GM21737 (cell line): ENCODE measurements at regions not wholly inside any gene's neighbourhood (a gene's known extent, or its start where the extent isn't known, plus 50 kb on each side); places are given as distances from the start of the nearest gene placed in this dataset.

ENCODE experiments used
- ATAC-seq: cut with Tn5 transposase; IDR thresholded peaks from one replicate; pipeline ENCODE4 v1.9.1; 2021; ENCODE audit warnings: mild to moderate bottlenecking, moderate library complexity; ENCODE audit not compliant: unreplicated experiment

- ATAC-seq = no peak
Observed at GRCh38 chr3:75985432-75985831, 200.1 kb upstream of the ZNF717 start.

DNA sequence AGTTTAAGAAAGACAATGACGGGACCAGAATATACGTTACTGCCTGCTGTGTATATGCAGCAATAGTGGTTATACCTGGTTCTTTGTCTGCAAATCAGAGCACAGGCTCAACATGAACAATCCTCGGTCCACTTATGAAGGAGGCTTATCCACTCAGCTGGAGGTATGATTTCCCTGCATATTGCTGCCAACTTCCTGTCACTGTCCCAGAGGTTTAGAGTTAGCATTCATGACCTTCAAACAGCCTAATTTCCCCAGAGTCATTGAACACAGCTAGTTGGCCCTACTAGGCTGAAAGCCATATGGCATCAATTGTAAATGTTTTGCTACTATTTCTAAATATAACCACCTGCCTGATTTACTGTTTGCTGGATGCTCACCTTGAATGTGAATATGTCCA, 224.9 kb upstream of the ZNF717 start:
- ATAC-seq = no peak

GRCh38 chr3:76011121-76011520, 225.8 kb upstream of the ZNF717 start:
- ATAC-seq = no peak

DNA sequence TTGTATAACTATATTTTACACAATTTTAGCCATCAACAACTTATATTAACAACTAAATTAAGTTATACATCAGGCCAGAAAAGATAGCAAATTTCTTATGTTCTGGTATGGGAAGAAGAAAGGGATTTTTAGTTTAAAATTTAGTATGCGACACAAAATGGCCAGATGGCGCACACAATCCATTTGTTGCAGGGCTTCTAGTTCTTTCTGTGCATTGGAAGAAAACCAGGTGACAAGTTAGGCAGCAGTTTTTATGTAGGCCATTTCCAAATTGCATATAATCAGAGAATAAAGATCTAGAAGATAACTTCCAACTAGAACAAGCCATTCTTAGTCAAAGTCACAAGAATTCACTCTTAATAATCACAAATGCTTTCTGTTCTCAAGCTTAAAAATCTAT, 230.1 kb upstream of the ZNF717 start:
- ATAC-seq = no peak

DNA sequence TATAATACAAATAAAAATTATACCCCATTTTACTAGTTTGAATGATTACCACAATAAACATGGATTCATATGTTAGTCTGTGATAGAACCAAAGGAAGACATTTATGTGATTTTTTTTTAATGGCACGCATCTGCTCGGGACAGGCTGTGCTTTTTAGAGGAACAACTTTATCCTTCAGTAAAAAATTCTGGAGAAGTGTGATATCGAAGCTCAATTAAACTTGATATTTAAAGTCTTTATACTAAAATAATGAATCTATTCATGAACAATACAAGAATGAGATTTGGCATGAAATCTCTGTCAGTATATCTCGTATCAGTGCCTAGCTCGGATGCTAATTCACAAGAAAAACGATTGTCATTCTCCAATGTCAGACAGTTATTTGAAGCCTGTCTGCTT, 230.8 kb upstream of the ZNF717 start:
- no peak for ATAC-seq

DNA sequence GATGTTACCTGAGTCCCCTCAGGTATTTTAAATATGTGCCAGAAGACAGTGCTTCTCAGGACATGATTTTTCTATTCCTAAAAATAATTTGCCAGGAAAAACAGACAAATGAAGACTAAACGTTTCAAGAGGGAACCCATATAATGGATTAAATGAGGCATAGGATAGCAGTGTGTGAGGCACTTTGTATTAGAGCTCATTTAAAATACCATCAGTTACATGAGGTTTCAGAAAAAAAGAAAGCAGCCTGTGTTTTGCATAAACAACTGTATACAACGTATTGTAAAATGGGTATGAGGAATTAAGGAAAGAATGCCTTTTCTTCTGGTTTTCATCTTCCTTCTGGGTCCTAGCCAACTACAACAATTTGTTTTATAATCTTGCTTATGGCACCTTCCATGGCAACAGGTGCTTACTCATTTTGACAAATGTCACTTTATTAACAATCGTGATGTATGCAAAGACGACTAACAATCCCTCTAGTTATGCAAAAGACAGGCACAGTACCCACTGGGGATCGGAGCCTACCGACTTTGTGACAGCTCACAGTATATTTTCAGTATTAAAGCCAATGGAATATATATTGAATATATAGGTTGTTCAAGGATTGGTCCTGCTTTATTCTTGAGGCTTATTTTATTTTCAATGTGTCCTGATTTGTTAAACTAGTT, 231.6 kb upstream of the ZNF717 start:
- ATAC-seq = no peak

- ATAC-seq = no peak
Observed at GRCh38 chr3:76021376-76021775, 236.0 kb upstream of the ZNF717 start.

DNA sequence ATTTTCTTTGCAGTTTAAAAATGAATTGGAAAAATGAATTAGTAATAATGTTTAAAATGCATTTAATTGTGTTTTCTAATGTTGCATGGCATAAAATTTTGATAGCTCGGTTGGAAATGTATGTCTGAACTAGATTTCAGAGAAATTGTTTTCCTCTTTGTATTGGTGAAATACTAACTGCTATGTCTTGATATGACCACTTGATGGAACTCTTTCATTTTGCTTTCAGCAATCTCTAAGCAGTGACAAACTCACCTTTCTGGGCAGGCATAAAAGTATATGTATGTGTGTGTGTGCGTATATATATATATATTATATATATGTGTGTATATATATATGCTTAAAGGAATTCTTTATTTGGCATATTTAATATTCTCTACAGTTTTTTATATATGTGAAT, 239.3 kb upstream of the ZNF717 start:
- ATAC-seq = no peak

- no peak for ATAC-seq
Observed at GRCh38 chr3:76025561-76025960, 240.2 kb upstream of the ZNF717 start.

- ATAC-seq = no peak
Observed at GRCh38 chr3:76026379-76026778, 241.0 kb upstream of the ZNF717 start.

- no peak for ATAC-seq
Observed at GRCh38 chr3:76028774-76029173, 243.4 kb upstream of the ZNF717 start.

DNA sequence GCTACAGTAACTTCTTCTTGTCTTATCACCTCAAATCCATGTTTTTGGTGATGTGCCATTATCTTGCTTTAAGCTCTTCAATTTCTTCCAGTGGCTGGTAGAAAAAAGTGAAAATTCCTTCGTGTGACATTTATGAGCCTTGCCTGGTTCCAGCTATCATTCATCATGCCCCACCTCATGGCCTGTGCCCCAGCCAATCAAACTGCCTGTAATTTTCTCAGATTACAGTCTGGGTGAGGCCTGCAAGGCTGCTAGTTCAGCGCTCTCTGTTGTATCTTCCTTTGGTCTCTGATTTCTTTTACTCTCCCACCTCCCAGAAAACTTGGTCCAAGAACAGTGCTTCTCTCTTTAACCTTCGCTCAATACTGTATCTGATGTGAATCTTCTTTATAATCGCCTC, 249.3 kb upstream of the ZNF717 start:
- ATAC-seq = no peak

DNA sequence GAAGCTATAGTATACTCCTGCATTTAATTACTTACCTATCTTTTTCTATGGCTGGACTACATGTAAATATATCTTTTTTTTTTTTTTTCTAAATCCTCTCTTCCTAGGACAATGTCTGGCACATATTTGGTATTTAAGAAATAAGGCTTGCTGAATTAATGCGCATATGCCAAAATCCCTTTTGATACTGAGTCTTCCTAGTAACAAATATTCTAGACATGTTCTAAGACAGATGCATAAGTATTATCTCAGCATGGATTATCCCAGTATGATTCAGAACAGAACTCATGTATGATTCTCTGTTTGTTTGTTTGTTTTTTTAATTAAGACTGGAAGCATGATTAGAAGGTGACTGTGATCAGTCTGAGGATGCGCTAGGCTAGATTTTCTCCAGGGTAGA, 249.8 kb upstream of the ZNF717 start:
- ATAC-seq = no peak

DNA sequence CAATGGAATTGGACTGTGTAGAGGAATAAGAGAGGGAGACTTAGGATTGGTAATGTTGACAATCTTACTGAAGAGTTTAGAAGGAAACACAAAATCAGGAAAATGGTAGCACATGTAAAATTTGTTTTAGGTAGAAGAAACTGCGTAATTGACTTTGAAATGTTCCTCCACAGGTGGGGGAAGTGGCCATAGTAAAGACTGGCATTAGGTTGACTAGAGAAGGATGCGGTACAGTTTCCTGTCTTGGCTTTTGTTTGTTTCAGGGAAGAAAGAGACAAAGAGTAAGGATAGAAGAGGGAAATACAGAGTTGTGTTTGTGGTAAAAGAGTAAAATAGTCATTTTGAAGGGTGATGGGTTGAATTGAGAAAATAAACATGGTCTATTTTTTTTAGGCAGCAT, 253.6 kb upstream of the ZNF717 start:
- ATAC-seq = no peak

- ATAC-seq = no peak
Observed at GRCh38 chr3:76039431-76039830, 254.1 kb upstream of the ZNF717 start.

GRCh38 chr3:76040946-76041345, 255.6 kb upstream of the ZNF717 start:
- no peak for ATAC-seq

GRCh38 chr3:76043746-76044145, 258.4 kb upstream of the ZNF717 start:
- no peak for ATAC-seq

DNA sequence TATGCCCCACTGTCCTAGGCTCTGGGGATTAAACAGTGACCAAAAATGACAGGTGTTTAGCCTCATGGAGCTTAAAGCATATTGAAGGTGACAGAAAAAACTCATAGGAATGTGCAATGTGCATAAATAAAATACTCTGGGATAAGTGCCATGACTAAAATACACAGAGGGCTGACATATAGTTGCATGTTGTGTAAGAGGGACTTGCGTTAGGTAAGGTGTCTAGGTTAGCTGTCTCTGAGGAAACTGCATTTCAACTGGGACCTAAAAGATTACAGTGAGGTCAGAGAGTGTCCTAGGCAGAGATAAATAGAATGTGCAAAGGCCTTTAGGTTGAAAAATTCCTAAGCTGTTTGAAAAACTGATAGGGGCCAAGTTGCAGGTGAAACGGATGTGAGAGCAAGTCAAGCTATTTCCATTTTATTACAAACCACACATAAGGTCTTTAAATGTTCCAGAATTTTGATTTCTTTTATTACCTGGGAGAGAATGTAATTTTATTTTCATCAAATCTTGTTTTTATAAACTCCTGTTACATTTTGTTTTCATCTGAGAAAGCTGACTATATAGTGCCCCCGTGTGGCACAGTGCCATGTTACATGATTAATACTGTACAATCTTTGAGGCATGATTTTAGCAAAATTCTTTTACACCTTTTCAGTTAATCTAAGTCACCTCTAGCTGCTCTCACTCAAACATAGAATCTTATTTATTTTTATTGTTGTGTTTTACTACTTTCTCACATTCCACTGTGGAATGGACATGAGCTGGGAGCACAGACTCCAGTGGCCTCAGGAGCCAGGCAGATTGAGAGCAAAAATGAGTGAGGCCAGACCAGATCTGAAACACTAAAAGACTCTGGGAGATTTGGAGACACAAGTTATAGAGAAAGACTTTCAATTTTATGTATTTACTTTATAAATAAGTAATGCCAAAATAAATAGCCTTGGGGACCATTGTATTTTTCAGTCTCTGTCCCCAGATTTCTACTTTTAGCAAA, 259.6 kb upstream of the ZNF717 start:
- no peak for ATAC-seq

DNA sequence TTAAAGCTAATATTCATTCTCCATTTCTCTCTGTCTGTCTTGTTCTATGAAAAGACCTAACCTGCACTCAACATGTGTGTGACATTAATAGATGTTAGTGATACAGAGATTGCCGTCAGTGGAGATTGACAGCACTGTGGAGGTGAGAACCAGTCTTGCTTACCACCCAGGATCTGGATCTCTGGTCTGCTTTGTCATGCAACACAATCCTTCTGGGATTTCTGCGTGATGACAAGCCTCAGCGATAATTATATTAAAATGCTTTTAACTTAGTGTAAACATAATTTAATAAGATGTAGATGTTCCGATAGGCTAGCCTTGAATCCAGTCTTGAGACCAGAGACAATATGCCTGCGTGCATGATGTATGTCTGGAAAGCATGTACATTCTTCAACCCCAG, 262.0 kb upstream of the ZNF717 start:
- ATAC-seq = no peak

GRCh38 chr3:76049776-76050175, 264.4 kb upstream of the ZNF717 start:
- ATAC-seq = no peak

DNA sequence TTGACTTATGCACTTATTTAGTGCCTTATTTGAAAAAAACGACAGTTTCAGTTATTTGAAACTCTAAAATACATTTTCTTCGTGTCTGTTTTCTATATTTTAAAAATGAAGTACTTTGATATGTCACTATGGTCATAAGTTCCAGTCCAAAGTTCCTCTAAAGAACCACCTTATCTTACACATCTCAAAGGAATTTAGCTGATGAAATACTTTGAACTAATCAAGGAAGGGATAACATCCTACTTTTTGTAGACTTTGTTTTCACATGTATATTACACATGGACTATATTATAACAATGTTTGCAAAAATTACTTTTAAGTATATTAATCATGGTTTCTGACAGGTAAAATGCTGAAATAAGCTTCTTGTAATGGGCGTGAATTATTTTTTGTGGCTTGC, 265.8 kb upstream of the ZNF717 start:
- ATAC-seq = no peak

- ATAC-seq = no peak
Observed at GRCh38 chr3:76054404-76054803, 269.1 kb upstream of the ZNF717 start.
